ENCODE measurements at regions not wholly inside any gene's neighbourhood (a gene's known extent, or its start where the extent isn't known, plus 50 kb on each side); places are given as distances from the start of the nearest gene placed in this dataset.

DNA sequence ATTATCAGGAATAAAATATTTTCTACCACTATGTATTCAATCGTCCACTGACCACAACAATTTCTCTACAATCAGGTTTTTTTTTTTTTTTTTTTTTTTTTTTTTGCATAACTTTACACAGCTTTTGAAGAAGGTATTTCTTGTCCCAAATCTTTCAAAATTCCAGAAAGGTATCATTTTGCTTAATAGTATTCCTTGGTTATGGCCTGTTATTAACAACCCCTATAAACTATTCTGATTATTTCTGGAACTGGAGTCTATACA is 145.3 kb downstream of the ALX1 start:
- TF ChIP-seq EZH2 (IDR thresholded peaks at IDR 0.05; ENCODE audit: insufficient read depth, poor library complexity, severe bottlenecking) (no peak), EZH2phosphoT487 (IDR thresholded peaks at IDR 0.05; ENCODE audit: insufficient read depth, low read depth) (no peak)

All from GM23248 (cell line).